Heart right ventricle (tissue), 16 donors: ENCODE measurements at regions not wholly inside any gene's neighbourhood (a gene's known extent, or its start where the extent isn't known, plus 50 kb on each side); places are given as distances from the start of the nearest gene placed in this dataset.

Source experiments
- ATAC-seq, 8 donors: fragments of 200-7000 bp; cut with Tn5 transposase; one replicate each; pipeline ENCODE4 v1.9.1; 2020; ENCODE audit warnings: mild to moderate bottlenecking in 8 of 8, moderate library complexity in 8 of 8, moderate number of reproducible peaks in 1 of 8
- DNase-seq, 2 donors: peaks; one replicate each; pipeline ENCODE4 v3.0.0-alpha.2; 2020
- H3K27ac ChIP-seq, 10 donors: fragments of 200-600 bp; sonication (generic) in 2 of 10; one replicate each; pipeline versions ENCODE4 v1.5.0 to v1.8.0; 2020 to 2022; ENCODE audit warnings: mild to moderate bottlenecking in 3 of 10
- H3K27me3 ChIP-seq, 7 donors: fragments of 200-600 bp; one replicate each; pipeline ENCODE4 v1.8.0; 2021 to 2022; ENCODE audit warnings: mild to moderate bottlenecking in 2 of 7
- H3K36me3 ChIP-seq, 9 donors: fragments of 200-600 bp; sonication (generic) in 1 of 9; one replicate each; pipeline versions ENCODE4 v1.5.0 to v1.8.0; 2020 to 2022; ENCODE audit warnings: mild to moderate bottlenecking in 2 of 9
- H3K4me1 ChIP-seq, 9 donors: fragments of 200-600 bp; sonication (generic) in 1 of 9; one replicate each; pipeline versions ENCODE4 v1.5.0 to v1.8.0; 2020 to 2022; ENCODE audit warnings: mild to moderate bottlenecking in 4 of 9
- H3K4me3 ChIP-seq, 10 donors: fragments of 200-600 bp; sonication (generic) in 2 of 10; one replicate each; pipeline versions ENCODE4 v1.5.0 to v1.8.0; 2020 to 2022; ENCODE audit warnings: mild to moderate bottlenecking in 7 of 10, moderate library complexity in 2 of 10
- H3K9me3 ChIP-seq, 11 donors: fragments of 200-600 bp in 10 of 11; sonication (generic) in 2 of 11; one replicate each; pipeline versions ENCODE4 v1.5.0 to v1.8.0; 2013 to 2022; ENCODE audit warnings: mild to moderate bottlenecking in 2 of 11, control low read depth in 1 of 11, moderate library complexity in 1 of 11
- WGBS, 2 donors: extraction: QIAGEN DNeasy Blood & Tissue Kit; methylation state at CpG; one replicate each; pipeline ENCODE4 v1.1.7; 2013; ENCODE audit warnings: inconsistent platforms in 1 of 2; 5-methylcytosine and 5-hydroxymethylcytosine counted together
- intact Hi-C, 10 donors: fragments of 100-400 bp; cut with DNase I; formaldehyde crosslinking; loops; one replicate each; pipeline versions ENCODE4 v1.11.1 to v1.14.2; 2022
- TF ChIP-seq, protein P1 (sequence below), 9 donors: fragments of 200-600 bp; sonication (generic) in 2 of 9; IDR thresholded peaks; one replicate each; pipeline versions ENCODE4 v1.5.0 to v1.8.0; 2021 to 2022; ENCODE audit warnings: antibody characterized with exemption in 9 of 9, mild to moderate bottlenecking in 5 of 9, moderate library complexity in 1 of 9
- donor health status: Arrhythmogenic right ventricular cardiomyopathy.
- donor health status: ischemic (EF 13 %, LVEDD 7.1; RV severe dilation, severe dysfunction).
- donor health status: healthy with polysubstance abuse.
- donor health status: DM: no; HTN: yes; CAD: no.
- donor health status: DM: no; HTN: no; CAD: no.
- donor health status: ischemic (EF 25% LVEDD 6.9; RV normal size, moderate dysfunction).
- donor health status: ischemic (EF 25% LVEDD 5.7; RV mildly dilated, moderate dysfunction).
- donor health status: healthy.
- donor health status: DM: yes; HTN: yes; CAD: no.
- donor health status: Ischemic cardiomyopathy.
- donor health status: ischemic (EF 35%, LVEDD 5.7; RV mildly dilated, moderate dysfunction).
- donor health status: nonischemic (EF 11% LVEDD 7.7; RV severe dilation, severe dysfunction).
- donor health status: DM: yes; HTN: yes; CAD: no.
- donor health status: PGD.
- donor health status: ischemic (EF 29% LVEDD 5.4; RV normal size, mild dysfunction).
- donor health status: nonischemic (EF 23%, LVEDD 6.1; RV moderate dilation, normal function).

DNA sequence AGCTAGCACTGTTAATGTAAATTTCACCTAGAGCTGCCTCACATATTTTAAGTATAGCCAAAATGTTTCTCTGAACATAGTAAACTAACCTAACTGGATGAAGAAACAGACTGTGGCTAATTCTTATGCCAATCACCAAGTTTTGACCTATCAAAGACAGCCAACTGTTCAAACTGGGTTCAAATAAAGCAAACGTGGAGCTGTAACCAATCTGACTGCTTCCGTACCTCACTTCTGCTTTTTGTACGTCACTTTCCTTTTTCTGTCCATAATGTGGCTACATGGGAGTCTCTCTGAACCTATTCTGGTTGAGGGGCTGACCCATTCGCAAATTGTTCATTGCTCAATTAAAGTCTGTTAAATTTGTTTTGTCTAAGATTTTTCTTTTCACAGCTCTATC is 66.3 kb upstream of the ETV1 start:
- Histone ChIP-seq H3K4me3 (no peak overlapping the region), H3K36me3 (no peaks in the 10 kb centered on the region), H3K4me1 (no peaks in the 10 kb centered on the region), H3K9me3 (no peaks in the 10 kb centered on the region), H3K27ac (no peak overlapping the region), H3K27me3 (no peaks in the 10 kb centered on the region)
- intact Hi-C loops = no loop called here
- no peak for ATAC-seq
- TF ChIP-seq, protein P1, sequence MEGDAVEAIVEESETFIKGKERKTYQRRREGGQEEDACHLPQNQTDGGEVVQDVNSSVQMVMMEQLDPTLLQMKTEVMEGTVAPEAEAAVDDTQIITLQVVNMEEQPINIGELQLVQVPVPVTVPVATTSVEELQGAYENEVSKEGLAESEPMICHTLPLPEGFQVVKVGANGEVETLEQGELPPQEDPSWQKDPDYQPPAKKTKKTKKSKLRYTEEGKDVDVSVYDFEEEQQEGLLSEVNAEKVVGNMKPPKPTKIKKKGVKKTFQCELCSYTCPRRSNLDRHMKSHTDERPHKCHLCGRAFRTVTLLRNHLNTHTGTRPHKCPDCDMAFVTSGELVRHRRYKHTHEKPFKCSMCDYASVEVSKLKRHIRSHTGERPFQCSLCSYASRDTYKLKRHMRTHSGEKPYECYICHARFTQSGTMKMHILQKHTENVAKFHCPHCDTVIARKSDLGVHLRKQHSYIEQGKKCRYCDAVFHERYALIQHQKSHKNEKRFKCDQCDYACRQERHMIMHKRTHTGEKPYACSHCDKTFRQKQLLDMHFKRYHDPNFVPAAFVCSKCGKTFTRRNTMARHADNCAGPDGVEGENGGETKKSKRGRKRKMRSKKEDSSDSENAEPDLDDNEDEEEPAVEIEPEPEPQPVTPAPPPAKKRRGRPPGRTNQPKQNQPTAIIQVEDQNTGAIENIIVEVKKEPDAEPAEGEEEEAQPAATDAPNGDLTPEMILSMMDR (IDR thresholded peaks at IDR 0.05) = no peak
- no peak for DNase-seq
- 88 to 89% methylated on average over 4 of the region's 4 CpGs for WGBS, 2 donors

DNA sequence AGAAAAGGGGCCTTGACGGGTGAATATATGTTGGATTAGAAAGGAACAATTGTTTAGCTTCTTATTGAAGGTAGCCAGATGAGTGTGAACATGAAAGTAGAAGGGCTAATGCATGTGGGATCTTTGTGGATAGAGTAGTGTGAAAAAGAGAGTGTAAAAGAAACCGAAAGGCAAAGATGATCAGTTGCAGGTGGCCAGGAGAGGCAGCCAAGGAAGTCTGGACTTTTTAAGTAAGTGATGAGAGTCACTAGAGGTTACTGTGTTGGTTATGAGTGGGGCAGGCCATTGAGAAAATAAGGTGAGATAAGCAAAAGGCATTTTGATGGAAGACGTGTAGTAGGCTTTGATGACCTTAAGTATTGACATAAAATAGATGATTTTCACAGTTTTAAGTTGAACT is 64.7 kb upstream of the ETV1 start:
- no peak overlapping the region for H3K4me3 ChIP-seq
- no peak for ATAC-seq

DNA sequence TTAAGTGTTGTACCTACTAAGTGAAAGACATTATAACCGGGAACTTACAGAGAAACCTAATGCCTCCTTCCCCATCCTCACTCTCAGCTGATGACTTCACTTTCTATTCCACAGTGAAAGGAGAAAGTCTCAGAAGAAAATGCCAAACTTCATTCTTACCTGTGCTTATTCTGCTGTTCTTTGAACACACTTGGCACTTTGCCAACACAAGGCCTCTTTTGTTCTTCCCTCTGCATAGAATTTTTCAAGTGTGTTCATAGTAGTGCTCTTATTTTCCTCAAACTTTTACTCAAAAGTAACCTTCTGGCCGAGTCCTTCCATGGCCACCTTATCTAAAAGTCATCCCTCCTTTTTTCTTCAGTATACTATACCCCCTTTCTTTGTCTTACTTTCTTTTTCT is 59.4 kb upstream of the ETV1 start:
- DNase-seq (no peak), ATAC-seq (no peak)
- Histone ChIP-seq H3K4me1 (no peaks in the 10 kb centered on the region), H3K36me3 (no peaks in the 10 kb centered on the region), H3K9me3 (peaks cover 0 to 21% (median 0%) of the 10 kb centered on the region in 11 donors), H3K27ac (no peak overlapping the region), H3K27me3 (no peaks in the 10 kb centered on the region), H3K4me3 (no peak overlapping the region)
- intact Hi-C loops = no loop called here
- TF ChIP-seq, protein P1 (IDR thresholded peaks at IDR 0.05) = no peak
- WGBS, 2 donors = 75 to 91% methylated on average over 2 of the region's 2 CpGs

More for the DNA sequence above, 64.7 kb upstream of the ETV1 start:
- Histone ChIP-seq H3K27me3 (no peaks in the 10 kb centered on the region), H3K9me3 (peaks cover 0 to 4% (median 0%) of the 10 kb centered on the region in 11 donors), H3K4me1 (no peaks in the 10 kb centered on the region), H3K27ac (no peak overlapping the region), H3K36me3 (no peaks in the 10 kb centered on the region)
- intact Hi-C loops = no loop called here
- TF ChIP-seq, protein P1 (IDR thresholded peaks at IDR 0.05) = no peak
- no peak for DNase-seq
- WGBS, 2 donors = 48 to 58% methylated on average over 3 of the region's 3 CpGs

DNA sequence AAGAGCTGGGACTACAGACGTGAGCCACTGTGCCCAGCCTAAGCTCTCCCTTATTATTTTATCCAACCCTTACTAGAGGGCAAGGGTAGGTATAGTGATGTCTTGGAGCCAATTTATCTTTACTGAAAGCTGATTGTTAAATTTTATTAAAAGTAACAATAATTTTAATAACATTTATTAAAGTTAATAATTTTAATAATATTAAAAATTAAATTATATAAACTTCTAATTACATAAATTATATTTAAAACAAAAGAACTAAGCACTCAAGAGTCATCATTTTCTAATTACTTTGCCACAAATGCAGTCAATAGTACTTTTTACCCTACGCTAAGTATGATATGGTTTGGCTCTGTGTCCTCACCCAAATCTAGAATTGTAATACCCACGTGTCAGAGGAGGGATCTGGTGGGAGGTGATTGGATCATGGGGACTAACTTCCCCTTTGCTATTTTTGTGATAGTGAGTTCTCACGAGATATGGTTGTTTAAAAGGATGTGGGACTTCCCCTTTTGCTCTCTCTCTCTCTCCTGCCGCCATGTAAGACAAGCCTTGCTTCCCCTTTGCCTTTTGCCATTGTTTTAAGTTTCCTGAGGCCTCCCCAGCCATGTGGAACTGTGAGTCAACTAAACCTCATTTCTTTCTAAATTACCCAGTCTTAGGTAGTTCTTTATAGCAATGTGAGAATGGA is 58.4 kb upstream of the ETV1 start:
- H3K4me1 ChIP-seq = no peaks in the 10 kb centered on the region
- H3K27me3 ChIP-seq = no peaks in the 10 kb centered on the region
- intact Hi-C loops = no loop called here
- H3K27ac ChIP-seq = no peak overlapping the region
- DNase-seq (no peak), ATAC-seq (no peak)
- H3K9me3 ChIP-seq = peaks cover 0 to 21% (median 0%) of the 10 kb centered on the region in 11 donors
- 62 to 71% methylated on average over 5 of the region's 5 CpGs for WGBS, 2 donors
- no peaks in the 10 kb centered on the region for H3K36me3 ChIP-seq
- no peak overlapping the region for H3K4me3 ChIP-seq
- TF ChIP-seq, protein P1 (IDR thresholded peaks at IDR 0.05) = no peak
